ENCODE measurements at regions not wholly inside any gene's neighbourhood (a gene's known extent, or its start where the extent isn't known, plus 50 kb on each side); places are given as distances from the start of the nearest gene placed in this dataset.

- TF ChIP-seq CTCF (IDR thresholded peaks at IDR 0.05; ENCODE audit: borderline replicate concordance, extremely low read depth, low read length, poor library complexity, severe bottlenecking) (no peak), EZH2 (IDR thresholded peaks at IDR 0.05; ENCODE audit: borderline replicate concordance, low read depth, low read length, severe bottlenecking) (no peak)
Measured at GRCh38 chr10:33710006-33710405, 375.5 kb upstream of the NRP1 start.
